GM18502 (cell line): ENCODE measurements at regions not wholly inside any gene's neighbourhood (a gene's known extent, or its start where the extent isn't known, plus 50 kb on each side); places are given as distances from the start of the nearest gene placed in this dataset.
"Not testable (repeated sequence)": the region's sequence is repeated elsewhere in the genome, so short reads cannot be mapped to it uniquely, and the experiment has no call there.

ENCODE experiments used
- ATAC-seq: cut with Tn5 transposase; IDR thresholded peaks from one replicate; pipeline ENCODE4 v1.9.1; 2021; ENCODE audit warnings: mild to moderate bottlenecking; ENCODE audit not compliant: unreplicated experiment, poor library complexity

DNA sequence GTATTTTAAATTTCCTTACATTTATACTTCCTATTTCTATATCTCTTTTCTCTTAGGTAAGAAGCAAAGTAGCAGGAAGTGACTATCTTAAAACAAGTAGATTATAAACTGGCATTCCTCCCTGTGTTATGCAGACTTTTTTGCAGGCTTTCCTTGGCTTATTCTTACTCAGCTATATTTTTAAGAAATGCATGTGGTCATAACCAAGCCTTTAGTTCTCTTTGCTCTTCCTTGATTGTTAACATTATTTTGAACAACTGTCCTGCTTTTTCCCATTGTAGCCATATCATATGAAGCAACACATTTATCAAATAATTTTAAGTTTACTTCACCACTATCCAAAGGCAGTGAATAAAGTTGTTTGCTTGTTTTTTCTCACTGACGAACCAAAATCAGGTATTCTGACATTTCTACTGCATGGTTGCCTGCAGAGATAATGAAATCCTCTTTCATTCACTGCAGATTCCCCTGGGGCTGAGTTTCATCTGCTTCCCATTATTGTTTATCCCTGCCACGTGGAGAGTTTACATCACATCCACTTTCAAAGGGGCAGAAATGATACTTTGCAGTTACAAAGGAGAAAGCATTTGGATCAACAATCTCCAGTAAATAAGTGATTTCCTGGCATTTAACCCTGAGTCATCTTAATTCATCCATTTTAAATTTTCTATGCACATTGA lies 389.9 kb upstream of the SEMA3C start:
- ATAC-seq, result no peak

DNA sequence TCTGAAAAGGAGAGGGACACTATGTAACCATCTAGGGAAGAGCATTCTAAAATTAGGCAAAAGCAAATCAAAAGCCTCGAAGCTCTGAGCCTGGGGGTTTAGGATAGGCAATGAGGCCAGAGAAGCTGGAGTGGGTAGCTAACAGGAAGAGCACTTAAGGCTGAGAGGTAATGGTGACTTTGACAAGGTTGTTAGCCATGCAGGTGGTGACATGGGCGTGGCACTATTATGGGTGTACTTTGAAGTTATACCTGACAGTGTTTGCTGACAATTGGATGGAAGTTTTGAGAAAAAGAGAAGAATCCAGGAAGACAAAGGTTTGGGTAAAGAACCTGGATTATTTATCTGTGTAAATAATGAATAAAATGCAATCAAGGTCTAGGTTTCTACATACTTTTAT lies 383.0 kb upstream of the SEMA3C start:
- no peak for ATAC-seq

DNA sequence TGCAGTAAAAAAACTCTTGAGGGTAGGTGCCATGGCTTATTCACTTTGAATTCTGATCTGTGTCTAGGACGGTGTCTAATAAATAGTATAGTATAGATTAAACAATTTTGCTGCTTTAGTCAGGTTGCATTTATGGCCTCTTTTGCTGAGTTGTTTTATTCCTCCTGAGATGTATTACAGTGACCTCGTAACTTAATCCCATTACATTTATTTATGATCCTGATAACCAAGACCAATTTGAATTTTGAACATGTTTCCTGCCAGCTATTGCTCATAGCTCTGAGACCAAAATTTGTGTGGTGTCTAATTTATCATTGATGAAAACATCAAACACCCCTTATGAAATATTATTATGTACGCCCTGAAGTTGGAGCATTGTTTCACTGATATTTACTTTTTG lies 381.9 kb upstream of the SEMA3C start:
- ATAC-seq, result no peak

DNA sequence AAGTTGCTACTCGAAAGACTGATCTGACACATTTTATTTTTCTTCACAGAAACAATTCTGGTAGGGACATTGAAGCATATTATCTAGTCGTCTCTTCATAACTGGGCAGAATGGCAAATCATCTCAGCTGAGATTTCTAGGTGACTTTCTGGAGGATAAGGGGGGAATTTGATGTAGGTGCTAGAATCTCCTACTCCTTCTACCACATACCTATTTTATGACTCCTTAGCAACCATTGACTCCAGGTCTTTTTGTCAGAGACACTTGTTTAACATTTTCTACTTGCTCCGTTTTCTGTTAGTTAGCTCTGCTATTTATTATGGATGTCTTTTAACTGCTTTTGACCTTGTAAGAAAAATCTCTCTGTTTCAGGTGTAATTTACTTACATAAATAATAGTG lies 380.9 kb upstream of the SEMA3C start:
- no peak for ATAC-seq

DNA sequence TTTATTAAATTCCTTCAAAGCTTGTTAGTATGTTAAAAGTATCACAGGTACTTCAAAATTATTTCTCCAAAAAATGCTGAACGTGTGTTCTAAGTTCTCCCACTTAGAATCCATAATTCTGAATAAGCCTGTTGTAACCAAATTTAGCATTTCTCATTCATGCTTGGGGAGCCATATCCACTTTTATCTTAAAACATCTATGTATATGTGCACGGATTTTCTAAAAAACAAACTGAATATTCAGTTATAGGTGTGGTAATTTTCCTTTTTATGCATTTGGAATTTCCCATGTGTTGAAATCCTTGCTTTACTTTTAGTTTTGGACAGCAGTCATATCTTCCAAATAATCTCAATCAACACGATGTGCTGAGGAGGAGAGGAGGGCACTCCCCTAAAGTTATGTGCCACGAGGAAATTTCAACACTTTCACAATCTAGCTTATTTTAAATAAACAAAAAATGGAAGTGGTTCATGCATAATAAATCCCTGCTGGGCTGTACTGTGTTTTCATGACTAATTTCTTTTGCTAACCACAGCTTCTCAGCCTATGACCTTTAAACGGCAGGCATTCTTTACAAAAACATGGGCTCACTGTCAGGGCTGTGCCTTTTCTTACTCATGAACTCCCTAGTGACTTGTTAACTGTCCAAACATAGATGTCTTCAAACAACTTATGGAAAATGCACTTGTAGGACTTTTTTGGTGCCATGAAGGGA lies 380.3 kb upstream of the SEMA3C start:
- ATAC-seq, result no peak

DNA sequence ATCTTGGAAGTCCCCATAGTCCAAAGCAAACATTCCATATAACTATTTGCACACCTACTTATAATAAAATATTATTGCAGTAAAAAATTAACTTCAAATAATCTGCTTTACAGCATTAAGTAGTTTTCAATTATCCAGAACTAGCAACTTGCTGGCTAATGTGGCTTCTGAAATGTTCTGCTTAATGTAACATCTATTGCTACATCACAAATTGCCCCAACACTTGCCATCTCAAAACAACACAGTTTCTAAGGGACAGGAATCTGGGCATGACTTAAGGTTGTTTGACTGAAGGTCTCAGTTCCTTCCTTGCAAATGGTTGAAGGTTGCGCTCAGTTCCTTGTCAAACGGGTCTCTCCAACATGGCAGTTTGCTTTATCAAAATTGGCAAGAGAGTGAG lies 378.5 kb upstream of the SEMA3C start:
- no peak for ATAC-seq

DNA sequence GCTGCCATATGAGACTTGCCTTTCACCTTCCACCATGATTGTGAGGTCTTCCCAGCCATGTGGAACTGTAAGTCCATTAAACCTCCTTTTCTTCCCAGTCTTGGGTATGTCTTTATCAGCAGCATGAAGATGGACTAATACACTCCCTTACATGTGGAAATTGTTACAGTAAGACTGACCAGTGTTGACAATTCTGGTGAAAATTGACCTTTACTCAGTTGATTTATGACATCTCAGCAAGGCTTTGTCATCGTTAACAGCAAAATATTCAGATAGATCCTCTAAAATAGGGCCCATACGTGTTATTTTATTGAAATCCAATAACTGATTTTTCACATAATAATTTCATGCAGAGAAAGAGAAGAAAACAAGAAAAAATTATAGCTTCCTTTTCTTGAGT lies 377.9 kb upstream of the SEMA3C start:
- no peak for ATAC-seq

DNA sequence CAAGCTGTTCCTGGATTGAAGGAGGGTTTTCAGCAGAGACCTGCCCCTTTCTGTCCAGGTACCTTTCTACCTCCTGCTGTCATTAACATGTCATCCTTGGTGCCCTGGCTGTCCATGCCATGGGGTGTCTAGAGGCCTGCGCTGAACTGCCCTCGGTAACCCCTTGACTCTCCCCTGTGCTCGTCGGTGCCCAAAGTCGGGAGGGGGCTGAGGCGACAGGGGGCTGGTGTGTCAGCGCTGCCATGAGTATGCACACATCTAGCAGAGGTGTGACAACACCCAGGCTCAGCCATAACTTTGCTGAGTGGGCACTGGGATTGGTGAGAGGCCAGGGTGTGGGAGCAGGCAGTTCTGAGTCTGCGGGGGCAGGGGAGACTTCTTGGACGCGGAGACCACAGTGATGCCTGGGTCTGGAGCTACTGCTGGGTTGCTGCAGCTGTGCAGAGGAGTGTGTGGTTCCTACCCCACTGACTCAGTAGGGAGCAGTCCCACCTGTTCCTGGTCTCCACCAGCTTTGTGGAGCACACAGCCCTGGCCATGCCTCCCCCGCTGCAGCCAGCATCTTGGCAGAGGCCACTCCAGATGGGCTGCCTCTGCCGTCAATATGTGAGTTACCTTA lies 376.2 kb upstream of the SEMA3C start:
- no peak for ATAC-seq

DNA sequence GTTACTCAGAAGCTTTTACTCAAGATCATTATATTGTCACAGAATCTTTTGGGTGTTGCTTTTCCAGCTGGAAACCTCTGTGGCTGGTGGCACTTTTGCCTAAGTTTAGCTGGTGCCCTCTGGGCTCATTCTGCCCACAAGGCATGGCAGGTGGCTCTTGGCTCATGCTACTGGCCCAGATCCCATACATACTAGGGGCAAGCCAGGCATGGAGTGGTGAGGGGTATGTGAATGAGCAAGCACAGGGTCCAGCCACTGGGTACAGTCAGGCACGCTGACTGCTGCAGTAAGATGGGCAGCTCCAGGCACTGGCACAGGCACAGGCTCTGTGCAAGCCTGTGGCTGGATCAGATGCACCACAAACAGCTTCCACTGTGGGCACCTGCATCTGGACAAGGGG lies 375.0 kb upstream of the SEMA3C start:
- ATAC-seq, result no peak

DNA sequence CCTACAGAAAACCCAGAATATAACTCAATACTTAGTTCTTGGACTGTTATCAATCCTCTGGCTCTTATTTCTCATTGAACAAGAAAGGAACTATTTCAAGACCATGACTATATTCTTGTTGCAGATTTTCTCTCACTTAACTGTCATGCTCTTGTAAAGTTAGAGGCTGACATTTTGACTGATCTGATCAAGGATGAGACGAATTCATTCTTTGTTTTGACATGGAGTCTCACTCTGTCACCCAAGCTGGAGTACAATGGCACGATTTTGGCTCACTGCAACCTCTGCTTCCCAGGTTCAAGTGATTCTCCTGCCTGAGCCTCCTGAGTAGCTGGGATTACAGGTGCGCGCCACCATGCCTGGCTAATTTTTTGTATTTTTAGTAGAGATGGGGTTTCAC lies 367.9 kb upstream of the SEMA3C start:
- ATAC-seq, result not testable (repeated sequence)

DNA sequence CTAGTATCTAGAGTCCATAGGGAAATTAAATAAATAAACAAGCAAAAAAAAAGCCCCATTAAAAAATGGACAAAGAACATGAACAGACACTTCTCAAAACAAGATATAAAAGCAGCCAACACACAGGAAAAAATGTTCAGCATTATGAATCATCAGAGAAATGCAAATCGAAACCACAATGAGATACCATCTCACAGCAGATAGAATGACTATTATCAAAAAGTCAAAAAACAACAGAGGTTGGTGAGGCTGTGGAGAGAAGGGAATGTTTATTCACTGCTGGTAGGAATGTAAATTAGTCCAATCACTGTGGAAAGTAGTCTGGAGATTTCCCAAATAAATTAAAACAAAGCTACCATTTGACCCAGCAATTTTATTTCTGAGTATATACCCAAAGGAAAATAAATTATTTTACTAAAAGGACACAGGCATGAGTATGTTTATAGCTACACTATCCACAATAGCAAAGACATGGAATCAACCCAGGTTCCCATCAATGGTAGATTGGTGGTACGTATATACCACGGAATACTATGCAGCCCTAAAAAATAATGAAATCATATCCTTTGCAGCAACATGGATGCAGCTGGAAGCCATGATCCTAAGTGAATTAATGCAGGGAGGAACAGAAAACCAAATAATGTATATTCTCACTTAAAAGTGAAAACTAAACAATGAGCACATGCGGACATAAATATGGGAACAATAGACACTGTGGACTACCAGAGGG lies 366.5 kb upstream of the SEMA3C start:
- ATAC-seq, result no peak

DNA sequence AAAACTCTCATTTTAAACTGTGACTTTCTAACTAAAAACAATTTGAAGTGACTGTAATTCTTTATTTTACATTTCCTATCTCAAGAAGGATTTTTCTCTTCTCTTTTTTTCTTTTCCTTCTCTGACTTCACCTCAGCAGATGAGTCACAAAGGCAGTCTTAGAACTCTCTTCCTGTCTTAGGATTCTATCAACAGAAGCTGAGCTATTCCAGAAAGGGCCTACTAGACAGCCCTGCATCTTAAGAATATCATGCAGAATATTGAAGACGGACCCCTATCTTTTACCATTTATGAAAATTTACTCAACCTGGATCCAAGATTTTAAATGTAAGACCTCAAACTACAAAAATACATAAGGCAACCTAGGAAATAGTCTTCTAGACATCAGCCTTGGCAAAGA lies 365.7 kb upstream of the SEMA3C start:
- ATAC-seq, result no peak

DNA sequence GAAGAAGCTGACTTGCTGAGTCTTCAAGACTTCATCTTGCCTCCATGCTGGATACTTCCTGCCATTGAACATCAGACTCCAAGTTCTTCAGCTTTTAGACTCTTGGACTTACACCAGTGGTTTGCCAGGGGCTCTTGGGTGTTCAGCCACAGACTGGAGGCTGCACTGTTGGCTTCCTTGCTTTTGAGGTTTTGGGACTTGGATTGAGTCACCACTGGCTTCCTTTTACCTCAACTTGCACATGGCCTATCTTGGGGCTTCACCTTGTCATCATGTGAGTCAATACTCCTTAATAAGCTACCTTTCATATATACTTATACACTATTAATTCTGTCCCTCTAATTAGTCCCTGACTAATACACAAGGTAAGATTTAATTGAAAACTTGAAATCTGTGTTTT lies 361.7 kb upstream of the SEMA3C start:
- no peak for ATAC-seq

DNA sequence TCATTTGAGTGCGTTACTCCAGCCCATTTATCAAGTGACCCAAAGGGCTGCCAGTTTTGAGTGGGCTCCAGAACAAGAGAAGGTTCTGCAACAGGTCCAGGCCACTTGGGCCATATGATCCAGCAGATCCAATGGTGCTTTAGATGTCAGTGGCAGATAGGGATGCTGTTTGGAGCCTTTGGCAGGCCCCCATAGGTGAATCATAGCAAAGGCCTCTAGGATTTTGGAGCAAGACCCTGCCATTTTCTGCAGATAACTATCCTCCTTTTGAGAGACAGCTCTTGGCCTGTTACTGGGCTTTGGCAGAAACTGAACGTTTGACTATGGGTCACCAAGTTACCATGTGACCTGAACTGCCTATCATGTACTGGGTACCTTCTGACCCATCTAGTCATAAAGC lies 358.8 kb upstream of the SEMA3C start:
- no peak for ATAC-seq

DNA sequence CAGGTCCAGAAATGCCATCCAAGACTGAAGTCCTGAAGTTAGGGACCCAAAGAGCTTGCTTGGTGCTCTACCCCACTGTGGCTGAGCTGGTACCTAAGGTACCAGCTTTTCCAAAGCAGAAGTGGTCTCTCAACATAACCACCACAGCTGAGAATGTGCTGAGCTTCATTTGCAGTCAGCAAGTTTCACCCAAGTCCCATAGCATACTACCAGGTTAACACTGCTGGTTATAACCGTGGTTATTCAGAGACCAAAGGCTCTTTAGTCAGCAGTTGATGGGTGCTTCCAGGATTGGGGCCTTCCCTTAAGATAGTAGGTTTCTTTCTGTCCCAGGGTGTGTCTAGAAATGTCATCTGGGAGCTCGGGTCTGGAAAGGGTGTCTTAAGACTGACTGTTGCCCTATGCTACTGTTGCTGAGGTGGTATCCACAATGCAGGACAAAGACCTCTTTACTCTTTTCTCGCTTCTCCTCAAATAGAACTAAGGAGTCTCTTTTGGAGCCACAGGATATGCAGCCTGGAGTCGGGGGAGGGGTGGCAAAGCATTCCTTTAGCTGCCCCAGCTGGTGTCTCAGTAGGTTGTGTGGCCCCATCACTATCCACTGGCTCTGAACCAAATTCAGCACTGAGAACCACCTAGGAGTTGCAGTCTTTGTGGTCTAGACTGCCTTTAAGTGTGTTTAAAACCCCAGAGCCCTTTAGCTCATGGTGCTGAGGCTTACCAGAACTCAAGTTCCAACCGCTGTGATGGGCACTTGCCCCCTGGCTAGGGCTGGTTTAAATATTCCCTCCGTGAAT lies 354.9 kb upstream of the SEMA3C start:
- no peak for ATAC-seq

DNA sequence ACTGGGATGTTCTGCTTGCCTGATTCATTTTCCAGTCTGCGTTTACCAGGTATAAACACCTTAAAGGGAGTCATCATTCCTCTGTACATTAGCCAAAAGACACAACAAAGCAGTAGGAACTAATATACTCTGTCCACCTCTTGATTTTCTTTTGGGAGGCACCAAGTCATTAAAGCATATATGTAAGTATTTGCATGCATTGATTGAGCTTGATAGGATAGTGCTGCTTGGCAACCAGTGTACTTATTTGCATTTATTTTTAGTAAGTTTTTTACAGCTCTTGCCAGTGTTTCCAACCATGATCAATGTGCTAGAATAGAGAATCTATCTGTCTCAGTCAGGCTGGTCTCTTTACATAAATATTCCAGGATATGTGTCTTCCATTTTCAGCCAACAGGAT lies 353.3 kb upstream of the SEMA3C start:
- no peak for ATAC-seq

DNA sequence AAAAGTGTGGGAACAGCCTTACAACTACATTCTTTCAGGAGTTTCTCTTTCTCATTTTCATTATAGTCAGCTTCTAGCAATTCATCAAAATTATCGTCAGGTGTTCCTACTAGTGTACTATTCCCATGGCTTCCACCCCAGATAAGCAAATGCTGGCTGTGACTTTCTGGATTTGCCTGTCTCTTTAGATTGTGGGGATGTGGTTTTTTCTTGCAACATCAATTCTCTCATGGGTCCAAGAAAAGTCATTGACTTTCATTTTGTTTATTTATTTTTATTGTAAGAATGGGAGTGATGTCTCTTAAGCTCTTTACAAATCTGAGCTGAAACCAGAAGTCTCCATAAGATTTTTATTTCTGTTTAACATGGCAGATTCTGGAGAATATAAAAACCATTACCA lies 349.7 kb upstream of the SEMA3C start:
- no peak for ATAC-seq

DNA sequence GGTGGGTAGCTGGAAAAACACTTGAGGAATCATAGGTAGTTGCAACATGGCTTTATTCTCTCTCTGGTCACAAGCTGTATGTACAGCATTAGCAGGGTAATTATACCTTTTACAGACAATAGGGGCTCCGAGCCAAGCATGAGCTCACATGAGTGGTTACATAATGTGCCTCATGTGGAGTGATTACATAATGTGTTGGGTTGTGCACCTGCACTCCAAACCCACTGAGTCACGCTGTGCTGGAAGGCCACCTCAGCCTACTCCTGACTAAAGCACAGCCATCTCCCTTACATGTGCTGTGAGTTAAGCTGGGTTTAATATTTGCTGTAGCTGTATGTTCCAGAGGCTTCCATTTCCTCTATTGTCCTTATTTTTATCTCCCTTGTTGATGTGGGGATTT lies 348.7 kb upstream of the SEMA3C start:
- ATAC-seq, result no peak

DNA sequence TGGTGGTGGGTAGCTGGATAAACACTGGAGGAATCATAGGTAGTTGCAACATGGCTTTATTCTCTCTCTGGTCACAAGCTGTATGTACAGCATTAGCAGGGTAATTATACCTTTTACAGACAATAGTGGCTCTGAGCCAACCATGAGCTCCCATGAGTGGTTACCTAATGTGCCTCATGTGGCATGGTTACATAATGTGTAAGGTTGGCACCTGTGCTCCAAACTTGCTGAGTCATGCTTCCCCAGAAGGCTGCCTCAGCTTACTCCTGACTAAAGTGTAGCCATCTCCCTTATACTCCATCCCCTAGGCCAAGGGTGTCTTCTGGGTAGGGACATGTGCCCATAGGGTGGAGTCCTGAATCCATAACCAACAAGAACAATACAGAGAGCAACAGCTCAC lies 345.3 kb upstream of the SEMA3C start:
- ATAC-seq, result no peak

DNA sequence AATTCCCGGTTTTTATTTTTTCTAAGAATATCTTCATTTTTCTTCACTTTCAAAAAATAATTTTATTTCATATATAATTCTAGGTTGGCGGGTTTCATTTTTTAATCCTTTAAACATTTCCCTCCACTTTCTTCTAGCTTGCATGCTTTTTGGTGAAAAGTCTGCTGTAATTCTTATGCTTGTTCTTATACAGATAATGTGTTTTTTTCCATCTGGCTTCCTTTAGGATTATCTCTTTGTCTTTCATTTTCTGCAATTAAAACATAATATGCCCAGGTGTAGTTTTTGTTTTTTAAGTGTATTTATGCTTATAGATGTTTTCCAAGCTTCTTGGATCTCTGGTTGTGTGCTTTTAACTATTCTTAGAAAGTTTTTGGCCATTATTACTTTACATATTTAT lies 341.3 kb upstream of the SEMA3C start:
- no peak for ATAC-seq
